ENCODE measurements at regions not wholly inside any gene's neighbourhood (a gene's known extent, or its start where the extent isn't known, plus 50 kb on each side); places are given as distances from the start of the nearest gene placed in this dataset.
A peak's percentile ranks its signal among the peaks of the same experiment; 100 is the strongest.

DNA sequence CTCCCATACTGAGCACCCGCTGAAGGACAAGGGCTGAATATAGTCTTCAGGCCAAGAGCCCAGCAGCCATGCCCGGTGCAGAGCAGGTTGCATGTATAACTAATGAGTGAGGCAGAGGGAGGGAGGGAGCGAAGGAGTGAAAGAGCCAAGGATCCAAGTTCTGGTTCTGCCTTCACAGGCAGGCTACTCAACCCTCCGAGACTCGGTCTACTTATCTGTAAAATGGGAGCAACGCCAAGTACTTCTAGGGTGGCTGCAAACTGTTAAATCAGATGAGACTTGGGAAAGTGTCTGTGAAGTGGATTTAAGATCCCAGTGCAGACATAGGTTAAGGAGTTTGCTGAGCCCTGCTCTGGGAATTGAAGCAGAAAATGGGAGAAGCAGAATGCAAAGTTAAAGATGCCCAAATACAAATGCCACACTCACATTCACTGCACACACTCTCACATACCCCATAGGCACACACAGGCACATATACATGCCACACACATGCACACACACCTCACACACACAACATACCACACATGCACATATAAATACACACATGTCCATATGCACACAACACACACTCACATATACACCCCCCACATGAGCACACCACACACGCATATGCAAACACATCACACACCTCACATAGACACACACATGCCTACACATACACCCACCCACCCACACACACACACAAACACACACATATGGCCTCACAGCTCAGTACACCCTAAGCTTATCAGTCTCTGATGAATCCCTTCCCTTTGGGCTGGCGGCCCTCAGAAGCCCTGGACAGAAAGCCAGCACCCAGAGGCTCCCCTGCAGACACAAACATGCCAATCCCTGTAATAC, 76.7 kb downstream of the PITPNM2 start:
- DNase-seq (ENCODE audit: low spot score), result no peak
- Mint-ChIP-seq H3K27ac (ENCODE audit: unreplicated experiment) (no peak overlapping the region), H3K4me3 (ENCODE audit: unreplicated experiment) (peak overlapping the region; percentile 14), H3K36me3 (ENCODE audit: low read depth, unreplicated experiment) (peaks cover 5% of the 10 kb centered on the region), H3K4me1 (ENCODE audit: unreplicated experiment) (no peaks in the 10 kb centered on the region), H3K9me3 (ENCODE audit: unreplicated experiment) (no peaks in the 10 kb centered on the region), H3K27me3 (ENCODE audit: unreplicated experiment) (peaks cover 11% of the 10 kb centered on the region)
- no peak for TF ChIP-seq CTCF (IDR thresholded peaks at IDR 0.05; ENCODE audit: unreplicated experiment)

- no peak for DNase-seq (ENCODE audit: low spot score)
- TF ChIP-seq CTCF (IDR thresholded peaks at IDR 0.05; ENCODE audit: unreplicated experiment), result no peak
- peaks cover 11% of the 10 kb centered on the region for H3K27me3 Mint-ChIP-seq (ENCODE audit: unreplicated experiment)
- no peak overlapping the region for H3K4me3 Mint-ChIP-seq (ENCODE audit: unreplicated experiment)
- H3K27ac Mint-ChIP-seq (ENCODE audit: unreplicated experiment), result no peak overlapping the region
- H3K9me3 Mint-ChIP-seq (ENCODE audit: unreplicated experiment), result no peaks in the 10 kb centered on the region
- peaks cover 5% of the 10 kb centered on the region for H3K36me3 Mint-ChIP-seq (ENCODE audit: low read depth, unreplicated experiment)
- no peaks in the 10 kb centered on the region for H3K4me1 Mint-ChIP-seq (ENCODE audit: unreplicated experiment)
These were observed 77.6 kb downstream of the PITPNM2 start for GRCh38 chr12:123073292-123073691.

DNA sequence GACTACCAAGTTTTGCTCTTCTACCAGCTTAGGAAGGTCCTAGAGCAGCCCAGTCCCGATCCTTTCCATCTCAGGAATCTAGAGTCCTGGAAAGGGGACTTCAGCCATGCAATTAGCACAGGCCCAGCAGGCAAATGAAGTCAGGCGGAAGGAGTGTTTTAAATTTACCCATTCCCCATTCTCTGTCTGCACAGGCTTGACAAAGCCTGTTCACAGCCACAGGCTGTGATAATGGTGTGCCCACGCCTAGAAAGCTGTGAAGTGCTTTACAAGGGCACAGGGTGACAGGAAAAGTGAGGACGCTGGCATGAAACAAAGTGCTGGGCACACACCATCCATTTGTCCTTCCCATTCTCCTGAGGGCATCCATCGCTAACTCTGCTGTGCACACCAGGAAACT, 79.0 kb downstream of the PITPNM2 start:
- H3K36me3 Mint-ChIP-seq (ENCODE audit: low read depth, unreplicated experiment), result peaks cover 11% of the 10 kb centered on the region
- no peak for TF ChIP-seq CTCF (IDR thresholded peaks at IDR 0.05; ENCODE audit: unreplicated experiment)

GRCh38 chr12:123071099-123071800, 79.6 kb downstream of the PITPNM2 start:
- no peak for DNase-seq (ENCODE audit: low spot score)
- Mint-ChIP-seq H3K4me1 (ENCODE audit: unreplicated experiment) (no peaks in the 10 kb centered on the region), H3K36me3 (ENCODE audit: low read depth, unreplicated experiment) (peaks cover 12% of the 10 kb centered on the region), H3K27ac (ENCODE audit: unreplicated experiment) (no peak overlapping the region), H3K4me3 (ENCODE audit: unreplicated experiment) (no peak overlapping the region), H3K27me3 (ENCODE audit: unreplicated experiment) (peaks cover 11% of the 10 kb centered on the region), H3K9me3 (ENCODE audit: unreplicated experiment) (no peaks in the 10 kb centered on the region)
- no peak for TF ChIP-seq CTCF (IDR thresholded peaks at IDR 0.05; ENCODE audit: unreplicated experiment)

More for the DNA sequence above, 79.0 kb downstream of the PITPNM2 start:
- Mint-ChIP-seq H3K4me3 (ENCODE audit: unreplicated experiment) (no peak overlapping the region), H3K9me3 (ENCODE audit: unreplicated experiment) (no peaks in the 10 kb centered on the region), H3K27ac (ENCODE audit: unreplicated experiment) (no peak overlapping the region), H3K4me1 (ENCODE audit: unreplicated experiment) (no peaks in the 10 kb centered on the region), H3K27me3 (ENCODE audit: unreplicated experiment) (peaks cover 11% of the 10 kb centered on the region)
- DNase-seq (ENCODE audit: low spot score), result no peak

Measured in endothelial cell (in vitro differentiated cells).